Kidney capillary endothelial cell (primary cell): ENCODE measurements at regions not wholly inside any gene's neighbourhood (a gene's known extent, or its start where the extent isn't known, plus 50 kb on each side); places are given as distances from the start of the nearest gene placed in this dataset.

Experiments
- DNase-seq: peaks from one replicate; pipeline ENCODE4 v3.0.0-alpha.2; 2018; ENCODE audit warnings: low spot score

GRCh38 chr1:14039582-14040430, 339.8 kb downstream of the PRDM2 start:
- no peak for DNase-seq

DNA sequence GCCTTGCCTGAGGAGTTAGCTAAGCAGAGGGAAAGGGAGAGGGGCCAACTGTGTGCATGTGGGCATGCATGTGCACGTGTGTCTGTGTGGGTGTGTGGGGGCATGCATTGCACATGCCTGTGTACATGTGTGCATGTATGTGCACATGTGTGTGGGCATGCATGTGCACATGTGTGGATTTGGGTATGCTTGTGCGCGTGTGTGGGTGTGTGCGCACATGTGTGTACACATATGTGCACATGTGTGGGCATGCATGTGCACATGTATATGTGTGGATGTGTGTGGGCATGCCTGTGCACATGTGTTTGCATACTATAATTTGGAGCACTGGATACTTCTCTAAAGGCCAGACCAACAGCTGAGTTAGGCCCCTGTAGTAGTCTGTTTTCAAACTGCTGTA, 350.0 kb downstream of the PRDM2 start:
- DNase-seq = no peak

DNA sequence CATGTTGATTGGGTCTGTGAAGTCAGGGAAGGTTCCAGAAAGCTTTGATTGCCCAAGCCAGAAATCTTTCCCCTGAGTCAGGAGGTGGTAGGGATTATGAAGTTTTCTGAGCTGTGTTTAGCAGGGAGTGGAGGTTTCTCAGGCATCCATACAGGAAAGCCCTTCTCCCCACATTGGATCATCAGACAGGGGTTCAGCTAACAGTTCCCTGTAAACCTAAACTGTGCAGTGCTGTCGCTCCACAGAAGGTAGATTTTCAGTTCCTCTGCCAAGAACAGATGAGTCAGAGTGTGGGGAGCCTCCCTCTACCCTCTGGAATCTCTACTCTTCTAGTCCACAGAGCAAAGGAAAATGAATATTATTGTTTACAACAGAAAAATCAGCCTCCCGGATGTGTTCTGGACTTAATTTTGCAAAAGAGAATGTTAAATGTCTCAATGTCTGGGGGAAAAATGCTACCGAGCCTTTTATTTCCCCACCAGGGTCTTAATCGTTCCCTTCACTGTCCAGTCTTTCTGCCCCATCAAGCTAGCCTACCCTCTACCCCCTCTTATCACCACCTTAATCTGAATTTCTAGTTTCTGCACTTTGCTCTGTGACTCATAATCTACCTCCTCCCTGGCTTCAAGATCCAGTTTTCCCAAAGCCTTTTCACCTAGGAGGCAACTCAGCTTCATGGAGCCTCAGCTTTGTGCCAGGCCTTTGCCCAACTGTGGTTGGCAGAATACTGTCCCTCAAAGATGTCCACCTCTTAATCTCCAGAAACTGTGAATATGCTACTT, 355.6 kb downstream of the PRDM2 start:
- no peak for DNase-seq

- no peak for DNase-seq
Measured at GRCh38 chr1:14057640-14058039, 357.7 kb downstream of the PRDM2 start.

- DNase-seq = no peak
Measured at GRCh38 chr1:14061204-14061603, 361.2 kb downstream of the PRDM2 start.

DNA sequence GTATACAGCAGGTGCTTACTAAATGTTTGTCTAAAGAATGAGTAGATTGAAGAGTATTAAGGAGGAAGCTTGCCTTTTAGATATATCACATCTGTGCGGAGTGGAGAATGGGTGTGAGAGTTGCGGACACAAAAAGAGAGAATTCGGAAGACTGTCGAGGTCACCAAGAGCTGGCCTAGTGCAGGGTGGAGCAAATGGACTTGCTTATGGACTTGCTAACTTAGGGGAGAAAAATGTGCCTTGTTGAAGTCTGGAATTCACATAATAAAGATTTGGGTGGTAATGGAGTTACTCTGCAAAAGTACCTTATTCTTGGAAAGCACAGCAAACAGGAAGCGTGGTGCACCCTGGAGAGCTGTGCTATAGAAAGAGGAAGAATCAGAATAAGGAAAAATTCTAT, 361.7 kb downstream of the PRDM2 start:
- no peak for DNase-seq

- no peak for DNase-seq
Measured at GRCh38 chr1:14062669-14063068, 362.7 kb downstream of the PRDM2 start.

DNA sequence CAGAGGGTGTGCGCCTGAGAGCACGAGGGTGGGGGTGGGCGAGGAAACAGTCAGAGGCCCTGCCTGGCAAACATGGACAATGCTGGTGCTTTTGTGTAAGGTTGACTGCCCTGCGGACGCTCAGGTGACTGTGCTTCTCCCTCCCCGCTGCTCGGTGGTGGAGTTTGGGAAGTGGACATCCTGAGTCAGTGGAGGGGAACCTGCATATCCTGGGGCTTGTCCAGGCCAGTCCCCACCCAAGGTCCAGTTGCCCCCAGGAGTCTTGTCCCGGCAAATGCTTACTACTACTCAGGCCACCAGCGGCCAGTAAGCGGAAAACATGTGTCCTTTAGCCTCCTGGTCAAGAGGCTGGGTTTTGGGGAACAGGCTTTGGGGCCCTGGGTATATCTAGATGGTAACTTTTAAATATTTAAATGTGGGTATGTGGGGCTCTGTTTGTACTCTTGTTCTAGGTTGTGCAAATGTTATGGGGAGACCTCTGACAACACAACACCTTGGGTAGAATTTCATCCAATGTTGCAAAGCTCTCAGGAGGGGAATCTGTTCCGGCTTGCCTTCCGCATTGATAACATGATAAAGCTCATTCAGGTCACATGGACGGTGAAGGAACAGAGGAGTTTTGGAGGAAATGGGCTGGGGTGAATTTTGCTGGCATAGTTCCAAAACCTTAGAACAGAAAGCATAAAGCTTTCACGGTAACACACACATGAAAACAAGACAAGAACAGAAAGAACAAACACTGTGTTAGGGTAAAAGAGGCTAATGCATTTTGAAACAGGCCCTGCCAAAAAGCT, 364.9 kb downstream of the PRDM2 start:
- DNase-seq = no peak

GRCh38 chr1:14065486-14065885, 365.5 kb downstream of the PRDM2 start:
- DNase-seq = no peak

GRCh38 chr1:14067036-14067435, 367.0 kb downstream of the PRDM2 start:
- no peak for DNase-seq

DNA sequence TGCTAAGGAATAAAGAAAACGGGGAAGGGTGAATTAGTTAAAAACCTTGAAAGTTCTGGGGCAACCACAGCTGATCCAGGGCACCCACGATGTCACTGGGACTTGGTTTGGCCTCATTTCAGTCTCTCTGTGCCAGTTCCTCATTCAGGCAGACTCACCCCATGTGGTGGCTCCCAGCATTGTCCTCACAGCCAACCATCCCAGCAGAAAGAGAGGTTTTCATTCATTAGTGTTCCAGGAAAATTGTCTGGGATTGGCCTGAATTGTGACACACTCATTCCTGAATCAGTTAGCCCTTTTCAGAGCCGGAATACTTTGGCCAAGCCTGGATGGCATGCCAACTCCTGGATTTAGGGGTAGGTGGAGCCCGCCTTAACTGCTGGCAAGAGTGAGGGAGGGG, 367.7 kb downstream of the PRDM2 start:
- DNase-seq = no peak

DNA sequence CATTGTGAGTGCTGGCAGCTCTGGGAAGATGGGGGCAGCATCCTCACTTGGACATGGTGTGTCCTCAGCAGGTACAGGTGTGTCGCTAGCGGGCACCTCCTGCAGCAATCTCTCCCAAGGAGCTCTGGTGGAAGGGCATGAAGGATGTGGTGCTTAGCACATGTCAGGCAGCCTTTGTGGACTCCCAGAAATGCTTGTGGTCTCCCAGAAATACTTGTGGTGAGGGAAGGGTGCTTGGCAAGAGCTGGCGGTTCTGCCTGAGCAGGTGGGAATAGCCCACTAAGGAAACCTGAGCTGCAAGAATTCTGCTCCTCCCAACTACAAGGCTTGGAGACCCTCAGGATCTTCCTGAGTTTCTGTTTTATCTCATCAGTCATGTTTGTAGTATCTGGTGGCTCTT, 371.6 kb downstream of the PRDM2 start:
- DNase-seq = no peak

DNA sequence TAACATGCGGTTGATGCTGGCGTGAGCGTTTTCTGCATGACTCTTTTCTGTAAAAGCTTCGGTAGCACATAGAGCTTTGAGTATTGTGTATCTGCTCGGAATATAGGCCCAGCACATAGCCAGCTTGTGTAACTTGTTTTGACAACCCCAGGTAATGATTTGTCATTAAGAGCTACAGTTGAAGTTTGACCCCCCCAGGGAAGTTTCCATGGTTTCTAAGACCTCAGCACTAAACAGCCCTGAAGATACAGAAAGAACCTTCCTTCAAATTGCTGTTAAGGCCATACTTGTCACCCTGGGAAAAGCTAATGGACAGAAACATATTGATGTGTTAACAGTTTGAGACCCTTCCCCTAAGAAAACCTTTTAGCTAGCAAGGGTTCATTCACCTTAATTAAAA, 380.7 kb downstream of the PRDM2 start:
- DNase-seq = no peak

DNA sequence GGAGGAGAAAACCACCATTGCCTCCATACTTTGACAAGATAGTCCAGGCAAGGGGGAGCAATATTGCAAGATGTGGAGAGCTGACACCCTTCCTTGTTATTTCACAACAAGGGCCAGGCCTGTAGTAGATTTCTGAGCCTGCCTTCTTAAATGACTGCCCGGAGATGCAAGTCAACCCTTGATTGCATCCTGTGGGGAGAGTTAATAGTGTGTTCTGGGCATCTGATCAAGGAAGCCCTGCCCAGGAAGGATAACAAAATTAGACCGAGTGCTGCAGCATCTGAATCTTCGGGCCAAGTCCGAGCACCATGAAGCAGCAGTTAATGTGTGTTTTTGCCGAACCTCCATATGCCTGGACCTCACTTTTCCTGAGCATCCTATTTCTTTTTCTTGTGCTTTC, 382.3 kb downstream of the PRDM2 start:
- DNase-seq = no peak

DNA sequence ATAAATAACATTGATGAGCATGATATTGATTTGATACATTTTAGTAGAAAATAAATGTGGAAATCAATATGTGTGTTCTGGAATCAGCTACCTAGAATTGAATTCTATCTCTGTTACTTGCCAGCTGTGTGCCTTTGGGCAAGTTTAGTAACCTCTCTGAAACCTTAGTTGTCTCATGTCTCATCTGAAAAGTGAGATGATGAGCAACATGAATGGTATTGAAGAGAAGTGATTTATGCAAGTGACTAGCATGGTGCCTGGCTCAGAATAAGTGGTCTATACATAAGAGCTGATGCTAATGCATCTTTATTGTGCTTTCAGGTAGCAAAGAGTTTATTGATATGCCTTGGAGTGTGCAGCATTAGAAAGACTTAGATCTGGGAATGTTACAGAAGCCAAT, 383.3 kb downstream of the PRDM2 start:
- DNase-seq = no peak

DNA sequence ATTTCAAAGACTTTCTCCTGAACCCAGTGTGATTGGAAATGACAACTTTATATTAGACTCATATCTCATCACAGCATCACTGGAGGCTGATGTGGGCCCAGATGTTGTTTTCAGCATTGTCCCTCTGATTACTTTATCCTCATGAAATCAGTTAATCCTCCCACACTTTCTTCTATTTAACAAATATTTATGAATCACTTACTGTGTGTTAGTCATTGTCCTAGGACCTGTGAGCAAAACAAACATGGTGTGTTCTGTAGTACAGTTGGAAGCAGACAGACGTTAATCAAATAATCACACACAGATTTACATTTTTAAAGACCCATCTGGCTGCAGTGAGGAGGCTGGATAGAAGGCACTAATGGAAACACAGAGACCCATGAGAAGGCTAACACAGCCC, 383.7 kb downstream of the PRDM2 start:
- DNase-seq = no peak

GRCh38 chr1:14090062-14090461, 390.1 kb downstream of the PRDM2 start:
- no peak for DNase-seq

GRCh38 chr1:14090531-14090930, 390.5 kb downstream of the PRDM2 start:
- no peak for DNase-seq

DNA sequence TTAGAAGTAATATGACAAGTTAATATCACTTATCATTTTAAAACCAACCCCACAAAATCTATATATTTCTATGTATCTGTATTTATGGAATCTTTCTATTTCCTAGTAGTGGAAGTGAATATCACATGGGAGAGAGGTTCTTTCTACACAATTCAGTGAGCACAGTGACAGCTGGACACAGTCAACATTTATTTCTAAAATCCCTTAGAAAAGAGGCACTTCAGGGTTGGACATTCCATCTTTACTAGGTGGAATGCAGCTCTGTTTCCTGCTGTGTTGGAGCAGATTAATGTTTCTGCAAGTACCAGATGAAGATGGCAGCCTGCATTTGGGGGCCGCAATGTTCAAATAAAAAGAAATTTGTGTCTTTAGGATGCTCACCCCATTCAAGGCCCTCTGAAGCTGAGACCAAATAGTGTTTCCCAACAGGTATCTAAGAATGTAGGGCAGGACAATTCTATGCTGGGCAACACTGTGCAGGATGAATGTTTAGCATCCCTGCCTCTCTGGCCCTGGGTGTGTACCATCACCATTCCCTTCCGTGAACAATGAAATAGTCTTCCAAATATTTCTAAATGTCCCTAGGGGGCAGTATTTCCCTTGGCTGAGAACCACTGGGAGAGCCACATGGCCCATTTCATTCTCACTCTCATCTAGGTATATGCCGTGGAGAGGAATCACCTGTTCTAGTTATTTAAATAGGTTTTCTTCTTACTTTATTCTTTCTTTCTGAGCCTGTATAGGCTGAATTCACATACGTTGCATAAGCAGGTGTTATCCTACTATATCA, 394.8 kb downstream of the PRDM2 start:
- DNase-seq = no peak

DNA sequence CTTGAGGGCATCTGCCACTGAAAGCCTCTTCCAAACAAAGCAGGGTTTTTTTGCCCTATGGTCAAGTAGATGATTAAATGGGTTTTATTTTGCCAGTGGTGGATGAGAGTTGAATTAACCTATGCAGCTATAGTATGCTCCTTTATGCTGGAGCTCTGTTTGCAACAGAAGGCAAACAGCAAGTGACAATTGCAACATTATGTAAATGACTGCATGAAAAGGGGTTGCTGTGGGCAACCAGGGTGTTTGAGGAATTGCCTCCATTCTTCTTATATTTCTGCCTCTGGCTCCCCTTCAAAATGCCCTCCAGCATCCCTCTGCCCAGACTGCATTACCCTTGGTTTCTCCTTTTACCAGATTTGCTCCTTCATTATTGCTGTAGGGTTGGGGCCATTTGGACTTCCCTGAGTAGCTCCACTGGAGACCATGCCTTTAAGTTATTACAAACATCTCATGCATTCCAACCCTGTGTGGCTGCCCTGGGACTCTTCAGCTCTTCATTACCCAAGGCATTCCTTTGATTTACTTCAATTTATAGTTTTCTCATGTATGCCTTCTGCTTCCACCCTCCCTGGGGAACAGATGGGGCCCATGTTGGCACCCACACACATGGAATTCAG, 398.4 kb downstream of the PRDM2 start:
- no peak for DNase-seq

DNA sequence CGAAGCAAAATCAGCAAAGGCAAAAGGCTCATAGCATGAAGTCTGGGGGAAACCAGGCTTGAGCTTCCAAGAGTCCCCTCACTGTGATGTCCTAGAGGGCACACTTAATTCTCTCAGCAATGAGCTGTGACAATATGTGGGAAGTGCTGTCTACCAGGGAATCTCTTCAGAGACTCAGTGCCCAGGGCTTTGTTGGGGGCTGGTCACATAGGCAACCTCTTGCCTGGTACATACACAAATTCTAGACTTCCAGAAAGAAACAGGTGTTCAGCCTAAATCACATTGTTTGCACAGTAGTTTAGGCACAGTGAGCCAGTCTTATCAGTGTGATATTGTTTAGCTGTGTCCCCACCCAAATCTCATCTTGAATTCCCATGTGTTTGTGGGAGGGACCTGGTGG, 400.5 kb downstream of the PRDM2 start:
- DNase-seq = no peak
